Spleen (tissue), 7 donors: ENCODE measurements at regions not wholly inside any gene's neighbourhood (a gene's known extent, or its start where the extent isn't known, plus 50 kb on each side); places are given as distances from the start of the nearest gene placed in this dataset.

ENCODE experiments used
- POLR2A ChIP-seq, 3 donors: fragments of 450-650 bp; IDR thresholded peaks; one replicate each; pipeline ENCODE4 v1.5.1; 2017; ENCODE audit warnings: antibody characterized with exemption in 3 of 3, mild to moderate bottlenecking in 1 of 3
- POLR2AphosphoS5 ChIP-seq, 3 donors: sonication (generic); formaldehyde crosslinking; IDR thresholded peaks; one replicate each; pipeline ENCODE4 v1.5.1; 2017; ENCODE audit warnings: antibody characterized with exemption in 3 of 3
- TF ChIP-seq, protein P1 (sequence below), 11 experiments: fragments of 200-600 bp in 7 of 11; fragments of 450-650 bp in 4 of 11; sonication (generic) in 4 of 11; IDR thresholded peaks in 8 of 11; conservative IDR thresholded peaks in 3 of 11; 1 replicate in 7 of 11; 2 replicates in 4 of 11; pipeline versions ENCODE4 v1.4.0 to v1.8.0; 2016 to 2021; ENCODE audit warnings: antibody characterized with exemption in 11 of 11, inconsistent platforms in 4 of 11, mild to moderate bottlenecking in 1 of 11
- donor health status: DM: no; HTN: no; CAD: no; lungs with moderate emphysema.
- donor health status: DM: no; HTN: no; CAD: no.
- donor health status: DM: no; HTN: no; CAD: no.

DNA sequence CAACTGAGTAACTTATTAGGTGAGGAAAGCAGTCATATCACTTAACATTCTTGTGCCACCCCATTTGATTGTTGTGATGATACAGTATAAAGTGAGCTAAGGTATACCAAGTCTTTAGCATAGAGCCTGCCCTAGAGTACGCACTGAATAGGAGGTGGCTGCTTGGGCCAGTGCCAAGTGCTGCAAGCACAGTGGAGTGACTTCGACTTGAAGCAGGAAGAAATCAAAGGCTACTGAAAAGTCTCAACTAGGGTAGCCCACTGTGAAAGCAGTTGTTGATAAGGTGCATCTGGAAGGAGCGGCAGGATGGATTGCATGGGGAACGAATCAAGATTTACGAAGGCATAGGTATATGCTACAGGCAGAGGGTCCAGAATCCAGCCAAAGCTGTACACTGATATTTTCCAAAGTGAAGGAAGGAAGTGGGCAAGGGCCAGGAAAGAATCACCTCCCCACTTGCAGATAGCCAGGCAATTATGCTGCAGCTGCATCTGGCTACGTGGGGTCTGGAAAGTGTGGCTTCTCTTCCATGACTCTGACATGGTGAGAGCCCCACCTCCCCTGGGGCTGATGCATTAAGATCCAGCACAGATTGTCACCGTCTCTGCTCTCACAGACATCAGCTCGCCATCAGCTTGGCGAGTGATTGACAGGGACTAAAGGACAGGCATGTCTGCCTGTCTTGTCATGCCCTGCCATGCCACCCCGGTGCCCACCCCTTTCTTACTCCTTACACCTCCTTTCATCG is 287.0 kb upstream of the PLXNA2 start:
- TF ChIP-seq, protein P1, sequence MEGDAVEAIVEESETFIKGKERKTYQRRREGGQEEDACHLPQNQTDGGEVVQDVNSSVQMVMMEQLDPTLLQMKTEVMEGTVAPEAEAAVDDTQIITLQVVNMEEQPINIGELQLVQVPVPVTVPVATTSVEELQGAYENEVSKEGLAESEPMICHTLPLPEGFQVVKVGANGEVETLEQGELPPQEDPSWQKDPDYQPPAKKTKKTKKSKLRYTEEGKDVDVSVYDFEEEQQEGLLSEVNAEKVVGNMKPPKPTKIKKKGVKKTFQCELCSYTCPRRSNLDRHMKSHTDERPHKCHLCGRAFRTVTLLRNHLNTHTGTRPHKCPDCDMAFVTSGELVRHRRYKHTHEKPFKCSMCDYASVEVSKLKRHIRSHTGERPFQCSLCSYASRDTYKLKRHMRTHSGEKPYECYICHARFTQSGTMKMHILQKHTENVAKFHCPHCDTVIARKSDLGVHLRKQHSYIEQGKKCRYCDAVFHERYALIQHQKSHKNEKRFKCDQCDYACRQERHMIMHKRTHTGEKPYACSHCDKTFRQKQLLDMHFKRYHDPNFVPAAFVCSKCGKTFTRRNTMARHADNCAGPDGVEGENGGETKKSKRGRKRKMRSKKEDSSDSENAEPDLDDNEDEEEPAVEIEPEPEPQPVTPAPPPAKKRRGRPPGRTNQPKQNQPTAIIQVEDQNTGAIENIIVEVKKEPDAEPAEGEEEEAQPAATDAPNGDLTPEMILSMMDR (IDR thresholded peaks at IDR 0.05 in 8 of 11, conservative IDR thresholded peaks at IDR 0.05 in 3 of 11), result no peak
- TF ChIP-seq POLR2AphosphoS5 (IDR thresholded peaks at IDR 0.05) (no peak), POLR2A (IDR thresholded peaks at IDR 0.05) (no peak)
